GM12864 (cell line): ENCODE measurements at regions not wholly inside any gene's neighbourhood (a gene's known extent, or its start where the extent isn't known, plus 50 kb on each side); places are given as distances from the start of the nearest gene placed in this dataset.

Experiments used
- DNase-seq: peaks from one replicate; pipeline ENCODE4 v3.0.0-alpha.2; 2011; ENCODE audit warnings: low read depth
- H3K4me3 ChIP-seq: 2 replicates; pipeline ENCODE4 v1.5.1; 2011; ENCODE audit warnings: mild to moderate bottlenecking, low read depth, low read length, control low read depth
- CTCF ChIP-seq: IDR thresholded peaks from 2 replicates; pipeline ENCODE4 v1.5.1; 2011; ENCODE audit warnings: low read depth, mild to moderate bottlenecking, moderate library complexity, low read length, control low read depth, inconsistent platforms; ENCODE audit errors: missing control alignments

GRCh38 chr4:85081196-85081595 lies 114.7 kb upstream of the WDFY3 start:
- H3K4me3 ChIP-seq, result no peak overlapping the region
- TF ChIP-seq CTCF, result no peak
- no peak for DNase-seq

GRCh38 chr4:85084371-85085094 lies 118.0 kb upstream of the WDFY3 start:
- H3K4me3 ChIP-seq, result no peak overlapping the region
- DNase-seq, result peak; percentile 30
- peak; percentile 60 for TF ChIP-seq CTCF

GRCh38 chr4:85086721-85087120 lies 120.2 kb upstream of the WDFY3 start:
- H3K4me3 ChIP-seq, result no peak overlapping the region
- no peak for DNase-seq
- TF ChIP-seq CTCF, result no peak

GRCh38 chr4:85092536-85092935 lies 126.0 kb upstream of the WDFY3 start:
- no peak for TF ChIP-seq CTCF
- no peak for DNase-seq
- H3K4me3 ChIP-seq, result no peak overlapping the region

GRCh38 chr4:85092943-85093342 lies 126.5 kb upstream of the WDFY3 start:
- no peak for DNase-seq
- TF ChIP-seq CTCF, result no peak
- no peak overlapping the region for H3K4me3 ChIP-seq

- no peak for TF ChIP-seq CTCF
- no peak for DNase-seq
Observed at GRCh38 chr4:85094735-85095134, 128.2 kb upstream of the WDFY3 start.

GRCh38 chr4:85102606-85103005 lies 136.1 kb upstream of the WDFY3 start:
- DNase-seq, result no peak
- no peak for TF ChIP-seq CTCF
- H3K4me3 ChIP-seq, result no peak overlapping the region

More at GRCh38 chr4:85094735-85095134, 128.2 kb upstream of the WDFY3 start:
- H3K4me3 ChIP-seq, result no peak overlapping the region
